ENCODE measurements at regions not wholly inside any gene's neighbourhood (a gene's known extent, or its start where the extent isn't known, plus 50 kb on each side); places are given as distances from the start of the nearest gene placed in this dataset.

DNA sequence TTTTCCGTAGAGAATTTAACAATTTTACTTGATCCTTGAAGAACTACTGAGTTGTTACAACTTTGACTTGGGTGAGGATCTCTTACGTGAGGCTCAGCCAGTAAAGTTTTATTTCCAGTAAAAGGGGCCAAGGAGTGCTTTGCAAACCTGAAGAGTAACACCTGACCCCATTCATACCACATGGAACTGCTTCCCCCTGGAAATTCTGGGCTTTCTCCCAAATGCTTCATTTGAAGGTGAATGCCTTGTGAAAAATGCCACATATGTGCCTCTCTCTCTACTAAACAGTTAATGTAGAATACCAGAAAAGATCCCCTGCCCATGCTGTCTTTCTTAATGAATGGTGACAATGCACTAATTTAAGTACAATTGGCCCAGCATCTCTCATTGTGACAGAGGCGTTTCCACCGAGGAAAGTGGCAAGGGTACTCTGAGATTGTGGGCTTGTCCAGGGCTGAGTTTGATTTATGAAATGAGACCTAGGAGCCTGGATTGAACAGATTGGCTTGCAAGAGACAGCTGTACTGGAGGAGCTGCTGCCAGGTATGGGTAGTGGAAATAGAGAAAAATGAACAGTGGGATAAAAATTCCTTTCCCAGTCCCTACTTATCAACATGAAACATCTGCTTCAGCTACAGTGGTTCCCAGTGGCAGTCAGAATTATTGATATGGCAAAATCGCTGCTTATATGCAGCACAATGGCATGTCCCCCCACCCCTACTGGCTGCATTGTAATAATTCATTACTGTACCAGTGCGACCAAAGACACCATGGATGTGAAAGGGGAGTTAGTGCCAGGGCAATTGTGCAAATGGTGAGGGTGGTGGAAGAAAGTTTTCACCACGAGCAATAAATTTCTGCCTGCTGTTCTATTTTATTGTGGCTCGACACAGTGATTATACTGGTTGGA is 843.7 kb upstream of the WWC1 start:
- no peak for TF ChIP-seq EZH2 (IDR thresholded peaks at IDR 0.05; ENCODE audit: low read length)
- TF ChIP-seq, protein P1, sequence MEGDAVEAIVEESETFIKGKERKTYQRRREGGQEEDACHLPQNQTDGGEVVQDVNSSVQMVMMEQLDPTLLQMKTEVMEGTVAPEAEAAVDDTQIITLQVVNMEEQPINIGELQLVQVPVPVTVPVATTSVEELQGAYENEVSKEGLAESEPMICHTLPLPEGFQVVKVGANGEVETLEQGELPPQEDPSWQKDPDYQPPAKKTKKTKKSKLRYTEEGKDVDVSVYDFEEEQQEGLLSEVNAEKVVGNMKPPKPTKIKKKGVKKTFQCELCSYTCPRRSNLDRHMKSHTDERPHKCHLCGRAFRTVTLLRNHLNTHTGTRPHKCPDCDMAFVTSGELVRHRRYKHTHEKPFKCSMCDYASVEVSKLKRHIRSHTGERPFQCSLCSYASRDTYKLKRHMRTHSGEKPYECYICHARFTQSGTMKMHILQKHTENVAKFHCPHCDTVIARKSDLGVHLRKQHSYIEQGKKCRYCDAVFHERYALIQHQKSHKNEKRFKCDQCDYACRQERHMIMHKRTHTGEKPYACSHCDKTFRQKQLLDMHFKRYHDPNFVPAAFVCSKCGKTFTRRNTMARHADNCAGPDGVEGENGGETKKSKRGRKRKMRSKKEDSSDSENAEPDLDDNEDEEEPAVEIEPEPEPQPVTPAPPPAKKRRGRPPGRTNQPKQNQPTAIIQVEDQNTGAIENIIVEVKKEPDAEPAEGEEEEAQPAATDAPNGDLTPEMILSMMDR (optimal IDR thresholded peaks at IDR 0.05 in 1 of 3, IDR thresholded peaks at IDR 0.05 in 1 of 3, conservative IDR thresholded peaks at IDR 0.05 in 1 of 3; ENCODE audit: extremely low read depth in 1 of 3, insufficient read depth in 2 of 3, low read length in 3 of 3): no peak

Data from keratinocyte (primary cell).